Pulmonary artery endothelial cell (primary cell): ENCODE measurements at regions not wholly inside any gene's neighbourhood (a gene's known extent, or its start where the extent isn't known, plus 50 kb on each side); places are given as distances from the start of the nearest gene placed in this dataset.
"Not testable (repeated sequence)": the region's sequence is repeated elsewhere in the genome, so short reads cannot be mapped to it uniquely, and the experiment has no call there.

Experiments
- DNase-seq: peaks from one replicate; pipeline ENCODE4 v3.0.0-alpha.2; 2011; ENCODE audit warnings: low read depth, low spot score

- no peak for DNase-seq
Observed at GRCh38 chr5:28809811-28810750, 1771.7 kb upstream of the CDH9 start.

GRCh38 chr5:28808967-28809810, 1770.8 kb upstream of the CDH9 start:
- DNase-seq, result no peak

- no peak for DNase-seq
Observed at GRCh38 chr5:28807195-28807729, 1768.9 kb upstream of the CDH9 start.

GRCh38 chr5:28799035-28799434, 1760.6 kb upstream of the CDH9 start:
- not testable (repeated sequence) for DNase-seq

- no peak for DNase-seq
Observed at GRCh38 chr5:28788954-28789353, 1750.6 kb upstream of the CDH9 start.

- no peak for DNase-seq
Observed at GRCh38 chr5:28780083-28780692, 1741.8 kb upstream of the CDH9 start.

- no peak for DNase-seq
Observed at GRCh38 chr5:28779161-28779754, 1740.9 kb upstream of the CDH9 start.

GRCh38 chr5:28770307-28770706, 1731.9 kb upstream of the CDH9 start:
- DNase-seq, result no peak

GRCh38 chr5:28766565-28767158, 1728.3 kb upstream of the CDH9 start:
- DNase-seq, result no peak

- DNase-seq, result no peak
Observed at GRCh38 chr5:28751396-28751795, 1713.0 kb upstream of the CDH9 start.

- DNase-seq, result no peak
Observed at GRCh38 chr5:28750251-28750650, 1711.9 kb upstream of the CDH9 start.

GRCh38 chr5:28748446-28748845, 1710.1 kb upstream of the CDH9 start:
- DNase-seq, result no peak

GRCh38 chr5:28743716-28744110, 1705.3 kb upstream of the CDH9 start:
- DNase-seq, result no peak

GRCh38 chr5:28743025-28743715, 1704.8 kb upstream of the CDH9 start:
- DNase-seq, result no peak

- no peak for DNase-seq
Observed at GRCh38 chr5:28737682-28738081, 1699.3 kb upstream of the CDH9 start.

- no peak for DNase-seq
Observed at GRCh38 chr5:28737222-28737621, 1698.8 kb upstream of the CDH9 start.

- no peak for DNase-seq
Observed at GRCh38 chr5:28734396-28734795, 1696.0 kb upstream of the CDH9 start.

GRCh38 chr5:28729067-28729466, 1690.7 kb upstream of the CDH9 start:
- DNase-seq, result no peak

GRCh38 chr5:28726815-28727214, 1688.4 kb upstream of the CDH9 start:
- no peak for DNase-seq

- DNase-seq, result no peak
Observed at GRCh38 chr5:28725001-28725400, 1686.6 kb upstream of the CDH9 start.
